Caco-2 (cell line): ENCODE measurements at regions not wholly inside any gene's neighbourhood (a gene's known extent, or its start where the extent isn't known, plus 50 kb on each side); places are given as distances from the start of the nearest gene placed in this dataset.

Experiments
- BruUV-seq: library from RNA; stranded (reverse); fragments of 400-500 nt; replicated peaks from 2 replicates; lab custom pipeline; 2021; lab: Mats Ljungman, UMichigan
- CTCF ChIA-PET: fragments of 300-600 bp; sonication (Branson Sonifier 250); formaldehyde crosslinking; loops from one replicate; lab custom pipeline; 2022; ENCODE audit warnings: antibody characterized with exemption; lab: Charles Lee
- POLR2A ChIA-PET: fragments of 300-600 bp; sonication (Branson Sonifier 250); formaldehyde crosslinking; loops from one replicate; lab custom pipeline; 2022; ENCODE audit warnings: antibody characterized with exemption; lab: Charles Lee
- DNase-seq, 2 experiments: peaks; one replicate each; pipeline versions ENCODE4 v3.0.0 to v3.0.0-alpha.2; 2020 to 2022
- H3K27me3 ChIP-seq: replicated peaks from 2 replicates; pipeline ENCODE4 v1.6.0; 2011; ENCODE audit warnings: low read length; ENCODE audit not compliant: control insufficient read depth, insufficient read depth
- H3K36me3 ChIP-seq: 2 replicates; pipeline ENCODE4 v1.5.1; 2011; ENCODE audit warnings: low read length; ENCODE audit not compliant: control insufficient read depth, insufficient read depth
- H3K4me1 ChIP-seq: fragments of 250-450 bp; sonication (Bioruptor Pico); 2 replicates; pipeline ENCODE4 v1.5.1; 2020; ENCODE audit warnings: mild to moderate bottlenecking
- H3K4me3 ChIP-seq: 2 replicates; pipeline ENCODE4 v1.5.1; 2011; ENCODE audit warnings: low read depth, mild to moderate bottlenecking, control low read depth, low read length
- H3K9me3 ChIP-seq: fragments of 250-450 bp; sonication (Bioruptor Pico); 2 replicates; pipeline ENCODE4 v1.5.1; 2020; ENCODE audit warnings: mild to moderate bottlenecking, moderate library complexity
- H3K27ac Mint-ChIP-seq: one replicate; pipeline ENCODE4 v1.8.0; 2022; ENCODE audit warnings: mixed read lengths; ENCODE audit not compliant: unreplicated experiment
- H3K27me3 Mint-ChIP-seq: one replicate; pipeline ENCODE4 v1.8.0; 2022; ENCODE audit warnings: mixed read lengths; ENCODE audit not compliant: insufficient read depth, unreplicated experiment
- H3K36me3 Mint-ChIP-seq: one replicate; pipeline ENCODE4 v1.8.0; 2022; ENCODE audit warnings: mild to moderate bottlenecking, mixed read lengths; ENCODE audit not compliant: insufficient read depth, unreplicated experiment
- H3K4me1 Mint-ChIP-seq: one replicate; pipeline ENCODE4 v1.8.0; 2022; ENCODE audit warnings: low read depth, mixed read lengths; ENCODE audit not compliant: unreplicated experiment
- H3K4me3 Mint-ChIP-seq: one replicate; pipeline ENCODE4 v1.8.0; 2022; ENCODE audit warnings: mild to moderate bottlenecking, moderate library complexity, mixed read lengths; ENCODE audit not compliant: unreplicated experiment
- H3K9me3 Mint-ChIP-seq: one replicate; pipeline ENCODE4 v1.8.0; 2022; ENCODE audit warnings: mixed read lengths; ENCODE audit not compliant: unreplicated experiment
- intact Hi-C: fragments of 100-400 bp; cut with micrococcal nuclease; formaldehyde crosslinking; loops from one replicate; pipeline ENCODE4 v1.10.0; 2022; ENCODE audit not compliant: unreplicated experiment
- TF ChIP-seq, protein P1 (sequence below), 2 experiments: fragments of 200-600 bp in 1 of 2; IDR thresholded peaks; 1 replicate in 1 of 2; 2 replicates in 1 of 2; pipeline versions ENCODE4 v1.5.1 to v1.8.0; 2011 to 2022; ENCODE audit warnings: antibody characterized with exemption in 1 of 2, control low read depth in 1 of 2, inconsistent platforms in 1 of 2, low read depth in 1 of 2, low read length in 1 of 2, mild to moderate bottlenecking in 1 of 2, moderate library complexity in 1 of 2; ENCODE audit not compliant: insufficient read depth in 1 of 2, severe bottlenecking in 1 of 2, unreplicated experiment in 1 of 2

DNA sequence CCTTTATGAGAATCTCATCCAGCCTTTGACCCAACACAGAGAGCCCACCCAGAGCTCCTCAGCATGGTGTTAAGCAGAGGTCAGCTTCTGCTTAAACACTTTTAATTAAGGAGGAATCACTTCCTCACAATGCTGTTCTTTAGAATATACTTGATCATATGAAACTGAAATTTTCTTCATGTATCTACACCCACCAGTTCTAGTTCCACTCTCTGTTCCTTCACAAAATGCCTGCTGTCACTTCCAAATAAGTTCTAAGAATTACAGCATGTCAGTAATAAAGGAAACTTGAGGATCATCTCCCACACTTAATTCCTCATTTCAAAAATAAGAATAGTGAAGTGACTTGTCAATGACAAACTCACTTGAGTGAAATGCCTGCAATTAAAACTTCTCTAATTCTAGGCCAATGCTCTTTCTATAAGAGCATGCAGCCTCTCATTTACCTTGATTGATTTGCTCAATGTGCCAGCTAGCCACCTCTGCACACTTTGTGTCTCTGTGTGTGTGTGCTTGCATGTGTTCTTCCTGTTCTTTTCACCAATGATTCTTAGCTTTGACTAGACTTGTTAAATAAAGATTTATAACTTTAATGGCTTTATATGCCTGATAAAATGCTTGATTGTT, 356.3 kb downstream of the PLPP3 start:
- BruUV-seq: no TSS peak
- no peaks in the 10 kb centered on the region for H3K36me3 Mint-ChIP-seq

DNA sequence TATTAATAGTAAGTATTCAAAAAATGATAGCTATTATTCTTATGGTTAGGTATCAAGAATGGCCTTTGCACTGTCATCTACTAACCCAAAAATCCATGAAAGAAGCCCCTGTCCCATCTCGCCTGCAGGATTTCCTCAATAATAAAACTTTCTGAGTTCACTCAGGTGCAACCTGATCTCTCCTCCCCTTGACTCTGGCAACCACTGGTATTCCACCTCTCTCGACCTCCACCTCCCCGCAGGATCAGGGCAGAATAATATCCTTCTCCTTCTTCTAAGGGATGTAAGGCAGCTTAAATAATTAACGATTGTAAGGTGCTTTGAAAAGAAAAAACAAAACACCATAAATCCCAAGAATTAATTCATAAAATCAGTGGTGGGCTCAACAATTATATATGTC, 359.3 kb downstream of the PLPP3 start:
- no peak overlapping the region for H3K4me3 ChIP-seq
- H3K9me3 ChIP-seq: no peaks in the 10 kb centered on the region
- H3K4me1 ChIP-seq: no peaks in the 10 kb centered on the region
- no peak for DNase-seq
- ChIA-PET POLR2A (no interaction called here), CTCF (no interaction called here)
- H3K36me3 ChIP-seq: no peaks in the 10 kb centered on the region
- no peaks in the 10 kb centered on the region for H3K4me1 Mint-ChIP-seq
- no peaks in the 10 kb centered on the region for H3K36me3 Mint-ChIP-seq
- intact Hi-C loops: no loop called here
- H3K9me3 Mint-ChIP-seq: no peaks in the 10 kb centered on the region
- no peaks in the 10 kb centered on the region for H3K27me3 Mint-ChIP-seq
- BruUV-seq: no TSS peak
- no peak overlapping the region for H3K27ac Mint-ChIP-seq
- TF ChIP-seq, protein P1, sequence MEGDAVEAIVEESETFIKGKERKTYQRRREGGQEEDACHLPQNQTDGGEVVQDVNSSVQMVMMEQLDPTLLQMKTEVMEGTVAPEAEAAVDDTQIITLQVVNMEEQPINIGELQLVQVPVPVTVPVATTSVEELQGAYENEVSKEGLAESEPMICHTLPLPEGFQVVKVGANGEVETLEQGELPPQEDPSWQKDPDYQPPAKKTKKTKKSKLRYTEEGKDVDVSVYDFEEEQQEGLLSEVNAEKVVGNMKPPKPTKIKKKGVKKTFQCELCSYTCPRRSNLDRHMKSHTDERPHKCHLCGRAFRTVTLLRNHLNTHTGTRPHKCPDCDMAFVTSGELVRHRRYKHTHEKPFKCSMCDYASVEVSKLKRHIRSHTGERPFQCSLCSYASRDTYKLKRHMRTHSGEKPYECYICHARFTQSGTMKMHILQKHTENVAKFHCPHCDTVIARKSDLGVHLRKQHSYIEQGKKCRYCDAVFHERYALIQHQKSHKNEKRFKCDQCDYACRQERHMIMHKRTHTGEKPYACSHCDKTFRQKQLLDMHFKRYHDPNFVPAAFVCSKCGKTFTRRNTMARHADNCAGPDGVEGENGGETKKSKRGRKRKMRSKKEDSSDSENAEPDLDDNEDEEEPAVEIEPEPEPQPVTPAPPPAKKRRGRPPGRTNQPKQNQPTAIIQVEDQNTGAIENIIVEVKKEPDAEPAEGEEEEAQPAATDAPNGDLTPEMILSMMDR (IDR thresholded peaks at IDR 0.05; ENCODE audit: insufficient read depth in 1 of 2, low read depth in 1 of 2, low read length in 1 of 2, severe bottlenecking in 1 of 2, unreplicated experiment in 1 of 2): no peak
- H3K4me3 Mint-ChIP-seq: no peak overlapping the region
- H3K27me3 ChIP-seq: no peaks in the 10 kb centered on the region

More for the DNA sequence above, 356.3 kb downstream of the PLPP3 start:
- no peak overlapping the region for H3K4me3 ChIP-seq
- H3K27me3 ChIP-seq: no peaks in the 10 kb centered on the region
- Mint-ChIP-seq H3K27me3 (no peaks in the 10 kb centered on the region), H3K9me3 (no peaks in the 10 kb centered on the region), H3K4me1 (no peaks in the 10 kb centered on the region), H3K4me3 (no peak overlapping the region), H3K27ac (no peak overlapping the region)
- no peak for DNase-seq
- ChIA-PET POLR2A (no interaction called here), CTCF (no interaction called here)
- no peaks in the 10 kb centered on the region for H3K36me3 ChIP-seq
- no peaks in the 10 kb centered on the region for H3K9me3 ChIP-seq
- H3K4me1 ChIP-seq: no peaks in the 10 kb centered on the region
- TF ChIP-seq, protein P1 (IDR thresholded peaks at IDR 0.05; ENCODE audit: insufficient read depth in 1 of 2, low read depth in 1 of 2, low read length in 1 of 2, severe bottlenecking in 1 of 2, unreplicated experiment in 1 of 2): no peak
- intact Hi-C loops: no loop called here

GRCh38 chr1:56218023-56218422, 361.3 kb downstream of the PLPP3 start:
- no peak for DNase-seq
- Histone ChIP-seq H3K4me3 (no peak overlapping the region), H3K4me1 (no peaks in the 10 kb centered on the region), H3K9me3 (no peaks in the 10 kb centered on the region), H3K27me3 (no peaks in the 10 kb centered on the region), H3K36me3 (no peaks in the 10 kb centered on the region)
- Mint-ChIP-seq H3K9me3 (no peaks in the 10 kb centered on the region), H3K36me3 (no peaks in the 10 kb centered on the region), H3K4me1 (no peaks in the 10 kb centered on the region), H3K27ac (no peak overlapping the region), H3K27me3 (no peaks in the 10 kb centered on the region), H3K4me3 (no peak overlapping the region)
- TF ChIP-seq, protein P1 (IDR thresholded peaks at IDR 0.05; ENCODE audit: insufficient read depth in 1 of 2, low read depth in 1 of 2, low read length in 1 of 2, severe bottlenecking in 1 of 2, unreplicated experiment in 1 of 2): no peak
- POLR2A ChIA-PET: no interaction called here
- BruUV-seq: no TSS peak
- CTCF ChIA-PET: no interaction called here
- intact Hi-C loops: no loop called here
